ENCODE measurements at regions not wholly inside any gene's neighbourhood (a gene's known extent, or its start where the extent isn't known, plus 50 kb on each side); places are given as distances from the start of the nearest gene placed in this dataset.

GRCh38 chr4:177080388-177080787, 229.3 kb upstream of the NEIL3 start:
- TF ChIP-seq EZH2phosphoT487 (IDR thresholded peaks at IDR 0.05; ENCODE audit: low read depth, severe bottlenecking, unreplicated experiment) (no peak), EZH2 (IDR thresholded peaks at IDR 0.05; ENCODE audit: borderline replicate concordance) (no peak)
- TF ChIP-seq, protein P1, sequence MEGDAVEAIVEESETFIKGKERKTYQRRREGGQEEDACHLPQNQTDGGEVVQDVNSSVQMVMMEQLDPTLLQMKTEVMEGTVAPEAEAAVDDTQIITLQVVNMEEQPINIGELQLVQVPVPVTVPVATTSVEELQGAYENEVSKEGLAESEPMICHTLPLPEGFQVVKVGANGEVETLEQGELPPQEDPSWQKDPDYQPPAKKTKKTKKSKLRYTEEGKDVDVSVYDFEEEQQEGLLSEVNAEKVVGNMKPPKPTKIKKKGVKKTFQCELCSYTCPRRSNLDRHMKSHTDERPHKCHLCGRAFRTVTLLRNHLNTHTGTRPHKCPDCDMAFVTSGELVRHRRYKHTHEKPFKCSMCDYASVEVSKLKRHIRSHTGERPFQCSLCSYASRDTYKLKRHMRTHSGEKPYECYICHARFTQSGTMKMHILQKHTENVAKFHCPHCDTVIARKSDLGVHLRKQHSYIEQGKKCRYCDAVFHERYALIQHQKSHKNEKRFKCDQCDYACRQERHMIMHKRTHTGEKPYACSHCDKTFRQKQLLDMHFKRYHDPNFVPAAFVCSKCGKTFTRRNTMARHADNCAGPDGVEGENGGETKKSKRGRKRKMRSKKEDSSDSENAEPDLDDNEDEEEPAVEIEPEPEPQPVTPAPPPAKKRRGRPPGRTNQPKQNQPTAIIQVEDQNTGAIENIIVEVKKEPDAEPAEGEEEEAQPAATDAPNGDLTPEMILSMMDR (IDR thresholded peaks at IDR 0.05; ENCODE audit: poor library complexity), result no peak
- Histone ChIP-seq H3K27ac (no peak overlapping the region), H3K4me2 (no peak overlapping the region), H3K4me1 (ENCODE audit: insufficient read depth) (no peaks in the 10 kb centered on the region), H3K9me2 (replicated peaks; ENCODE audit: insufficient read depth) (no peaks in the 10 kb centered on the region), H3K9me3 (ENCODE audit: low read depth) (no peaks in the 10 kb centered on the region), H2AFZ (no peak overlapping the region), H3K27me3 (no peaks in the 10 kb centered on the region), H3K36me3 (replicated peaks; ENCODE audit: insufficient read depth, low read depth) (no peaks in the 10 kb centered on the region), H3K79me2 (no peaks in the 10 kb centered on the region), H3K4me3 (no peak overlapping the region), H4K20me1 (ENCODE audit: insufficient read depth, poor library complexity, severe bottlenecking) (no peaks in the 10 kb centered on the region)
- DNase-seq (ENCODE audit: low spot score), result no peak
- 79% methylated on average over 5 of the region's 5 CpGs for WGBS (ENCODE audit: low lambda C conversion rate, missing lambda C conversion rate)

DNA sequence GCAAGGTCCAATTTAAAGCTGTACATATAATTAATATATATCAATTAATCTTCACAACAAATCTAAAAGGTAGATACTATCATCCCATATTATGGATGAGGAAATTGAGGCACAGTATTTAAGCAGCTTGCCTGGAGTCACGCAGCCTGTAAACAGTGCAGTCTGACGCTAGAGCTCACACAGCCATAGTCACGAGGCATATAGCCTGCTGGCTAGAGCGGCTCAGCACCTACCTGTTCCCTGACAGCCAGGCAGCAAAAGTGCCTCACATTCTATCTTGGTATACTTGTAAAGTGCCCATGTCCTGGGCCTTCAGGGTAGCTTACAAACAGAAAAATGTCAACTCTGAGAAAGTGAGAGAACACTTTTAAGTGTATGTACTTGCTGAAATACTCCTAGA, 222.6 kb upstream of the NEIL3 start:
- WGBS (ENCODE audit: low lambda C conversion rate, missing lambda C conversion rate), result 85% methylated on average over 4 of the region's 4 CpGs
- no peak for DNase-seq (ENCODE audit: low spot score)
- Histone ChIP-seq H3K9me3 (ENCODE audit: low read depth) (no peaks in the 10 kb centered on the region), H3K36me3 (replicated peaks; ENCODE audit: insufficient read depth, low read depth) (no peaks in the 10 kb centered on the region), H3K4me2 (no peak overlapping the region), H2AFZ (no peak overlapping the region), H3K27ac (no peak overlapping the region), H3K79me2 (no peaks in the 10 kb centered on the region), H4K20me1 (ENCODE audit: insufficient read depth, poor library complexity, severe bottlenecking) (no peaks in the 10 kb centered on the region), H3K4me3 (no peak overlapping the region), H3K4me1 (ENCODE audit: insufficient read depth) (no peaks in the 10 kb centered on the region), H3K27me3 (no peaks in the 10 kb centered on the region), H3K9me2 (replicated peaks; ENCODE audit: insufficient read depth) (no peaks in the 10 kb centered on the region)
- TF ChIP-seq EZH2 (IDR thresholded peaks at IDR 0.05; ENCODE audit: borderline replicate concordance), result no peak
- TF ChIP-seq, protein P1 (IDR thresholded peaks at IDR 0.05; ENCODE audit: poor library complexity), result no peak
- no peak for TF ChIP-seq EZH2phosphoT487 (IDR thresholded peaks at IDR 0.05; ENCODE audit: low read depth, severe bottlenecking, unreplicated experiment)

DNA sequence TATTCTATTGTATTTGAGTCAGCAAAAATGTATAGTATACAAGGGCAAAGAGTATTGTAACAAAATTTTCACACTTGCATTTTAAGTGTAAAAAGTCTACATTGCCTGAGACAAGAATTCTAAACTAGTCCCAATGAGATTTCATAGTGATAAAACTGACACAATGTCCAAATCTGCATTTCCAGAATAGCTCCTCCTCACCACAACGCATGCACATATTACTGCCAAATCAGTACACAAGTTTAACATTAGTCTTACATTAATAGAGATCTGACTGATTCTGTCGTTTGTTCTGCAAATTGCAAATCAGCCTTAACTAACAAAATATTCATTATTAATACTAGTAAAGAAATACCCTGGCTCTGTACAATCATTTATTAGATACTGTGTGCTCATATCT, 222.2 kb upstream of the NEIL3 start:
- TF ChIP-seq, protein P1 (IDR thresholded peaks at IDR 0.05; ENCODE audit: poor library complexity), result no peak
- TF ChIP-seq EZH2 (IDR thresholded peaks at IDR 0.05; ENCODE audit: borderline replicate concordance) (no peak), EZH2phosphoT487 (IDR thresholded peaks at IDR 0.05; ENCODE audit: low read depth, severe bottlenecking, unreplicated experiment) (no peak)
- 70% methylated on average over 2 of the region's 2 CpGs for WGBS (ENCODE audit: low lambda C conversion rate, missing lambda C conversion rate)

GRCh38 chr4:177091515-177091914, 218.2 kb upstream of the NEIL3 start:
- Histone ChIP-seq H3K27ac (no peak overlapping the region), H3K27me3 (no peaks in the 10 kb centered on the region), H3K4me1 (ENCODE audit: insufficient read depth) (no peaks in the 10 kb centered on the region), H3K79me2 (no peaks in the 10 kb centered on the region), H4K20me1 (ENCODE audit: insufficient read depth, poor library complexity, severe bottlenecking) (no peaks in the 10 kb centered on the region), H3K4me2 (no peak overlapping the region), H2AFZ (no peak overlapping the region), H3K9me3 (ENCODE audit: low read depth) (no peaks in the 10 kb centered on the region), H3K4me3 (no peak overlapping the region), H3K36me3 (replicated peaks; ENCODE audit: insufficient read depth, low read depth) (no peaks in the 10 kb centered on the region), H3K9me2 (replicated peaks; ENCODE audit: insufficient read depth) (no peaks in the 10 kb centered on the region)
- no peak for DNase-seq (ENCODE audit: low spot score)
- TF ChIP-seq EZH2 (IDR thresholded peaks at IDR 0.05; ENCODE audit: borderline replicate concordance), result no peak

More for the DNA sequence above, 222.2 kb upstream of the NEIL3 start:
- H3K4me2 ChIP-seq, result no peak overlapping the region
- H3K27ac ChIP-seq, result no peak overlapping the region
- H3K27me3 ChIP-seq, result no peaks in the 10 kb centered on the region
- no peaks in the 10 kb centered on the region for H3K79me2 ChIP-seq
- no peak for DNase-seq (ENCODE audit: low spot score)
- no peaks in the 10 kb centered on the region for H3K36me3 ChIP-seq (replicated peaks; ENCODE audit: insufficient read depth, low read depth)
- H3K9me3 ChIP-seq (ENCODE audit: low read depth), result no peaks in the 10 kb centered on the region
- no peaks in the 10 kb centered on the region for H3K9me2 ChIP-seq (replicated peaks; ENCODE audit: insufficient read depth)
- no peak overlapping the region for H3K4me3 ChIP-seq
- H4K20me1 ChIP-seq (ENCODE audit: insufficient read depth, poor library complexity, severe bottlenecking), result no peaks in the 10 kb centered on the region
- H3K4me1 ChIP-seq (ENCODE audit: insufficient read depth), result no peaks in the 10 kb centered on the region
- H2AFZ ChIP-seq, result no peak overlapping the region

All from hepatocyte (in vitro differentiated cells).